Cardiac fibroblast (primary cell): ENCODE measurements at regions not wholly inside any gene's neighbourhood (a gene's known extent, or its start where the extent isn't known, plus 50 kb on each side); places are given as distances from the start of the nearest gene placed in this dataset.
A peak's percentile ranks its signal among the peaks of the same experiment; 100 is the strongest.

Source experiments
- DNase-seq, 2 donors: peaks; one replicate each; pipeline versions ENCODE4 v3.0.0 to v3.0.0-alpha.2; 2010; ENCODE audit warnings: low read depth in 2 of 2
- H3K4me3 ChIP-seq, 2 donors: replicated peaks in 1 of 2; 1 replicate in 1 of 2; 2 replicates in 1 of 2; pipeline ENCODE4 v1.5.1; 2011; ENCODE audit warnings: low read depth in 2 of 2, low read length in 2 of 2, mild to moderate bottlenecking in 2 of 2, moderate library complexity in 1 of 2
- CTCF ChIP-seq: IDR thresholded peaks from one replicate; pipeline ENCODE4 v1.5.1; 2011; ENCODE audit warnings: low read depth, mild to moderate bottlenecking, low read length, inconsistent platforms

DNA sequence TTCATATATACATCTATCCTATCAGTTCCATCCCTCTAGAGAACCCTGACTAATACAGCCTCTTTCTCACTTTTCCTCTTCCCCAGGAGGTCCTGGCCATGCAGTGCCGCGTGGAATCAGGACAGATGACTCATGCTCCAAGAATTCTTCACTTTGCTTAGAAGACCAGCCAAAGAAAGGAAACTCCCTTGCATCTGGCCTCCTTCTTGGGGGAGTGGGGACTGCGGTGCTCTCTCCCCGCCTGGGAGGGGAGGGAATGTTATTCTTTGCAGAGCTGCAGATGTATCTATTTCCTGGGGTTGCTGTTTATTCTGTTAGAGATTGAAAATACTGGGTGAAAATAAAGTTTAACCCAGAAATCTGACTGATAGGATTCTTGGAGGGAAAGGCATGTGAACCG, 111.5 kb upstream of the SH3BP4 start:
- H3K4me3 ChIP-seq = no peak overlapping the region
- peak; percentile 94 to 97 for DNase-seq
- TF ChIP-seq CTCF = no peak

DNA sequence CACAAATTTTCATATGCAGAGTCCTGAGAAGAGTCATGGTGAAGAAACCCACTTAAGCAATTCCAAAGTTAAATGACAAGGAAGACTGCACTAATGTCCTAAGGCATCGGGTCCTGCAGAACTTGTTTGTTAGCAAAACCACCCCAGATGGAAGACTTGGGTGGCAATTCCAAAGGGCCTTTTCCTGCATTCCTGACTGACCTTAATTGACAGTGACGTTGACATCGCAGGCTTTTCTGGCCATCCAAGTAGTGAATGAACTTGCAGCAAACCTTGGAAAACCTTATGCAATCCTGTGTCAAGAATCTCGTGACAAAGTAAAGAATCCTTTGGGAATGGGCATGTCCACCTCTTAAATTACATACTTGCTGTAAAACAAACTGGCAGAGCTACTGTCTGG, 112.5 kb upstream of the SH3BP4 start:
- no peak for TF ChIP-seq CTCF
- no peak for DNase-seq
- H3K4me3 ChIP-seq = no peak overlapping the region

DNA sequence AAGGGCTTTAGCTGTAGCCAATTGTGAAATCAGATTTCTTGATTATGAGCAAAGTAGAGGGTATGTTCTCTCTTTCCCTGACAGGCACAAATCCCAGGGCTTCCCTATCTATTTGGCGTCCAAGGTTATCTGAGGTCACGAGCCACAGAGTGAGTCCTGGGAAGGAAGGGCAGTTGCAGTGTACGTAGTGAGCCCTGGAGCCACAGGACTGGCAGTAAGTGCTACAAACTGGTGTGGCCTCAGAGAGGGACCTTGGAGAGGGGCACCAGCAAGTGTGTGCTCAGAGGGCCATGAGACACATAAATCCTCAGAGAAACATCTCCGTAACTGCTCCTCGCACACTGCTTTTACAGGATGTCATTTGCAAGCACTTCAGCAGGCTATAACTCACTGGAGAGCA, 115.5 kb upstream of the SH3BP4 start:
- no peak for DNase-seq
- TF ChIP-seq CTCF = no peak
- no peak overlapping the region for H3K4me3 ChIP-seq

- TF ChIP-seq CTCF = no peak
- H3K4me3 ChIP-seq = no peak overlapping the region
- DNase-seq = no peak
These were observed 116.1 kb upstream of the SH3BP4 start for GRCh38 chr2:234835738-234836137.

- no peak overlapping the region for H3K4me3 ChIP-seq
- no peak for DNase-seq
- TF ChIP-seq CTCF = no peak
These were observed 117.4 kb upstream of the SH3BP4 start for GRCh38 chr2:234834228-234834923.

GRCh38 chr2:234830853-234831252, 121.0 kb upstream of the SH3BP4 start:
- H3K4me3 ChIP-seq = no peak overlapping the region
- no peak for TF ChIP-seq CTCF
- no peak for DNase-seq

GRCh38 chr2:234829074-234829455, 122.8 kb upstream of the SH3BP4 start:
- H3K4me3 ChIP-seq = no peak overlapping the region
- TF ChIP-seq CTCF = no peak
- DNase-seq = no peak
